Effector memory CD4-positive, alpha-beta T cell (primary cell): ENCODE measurements at regions not wholly inside any gene's neighbourhood (a gene's known extent, or its start where the extent isn't known, plus 50 kb on each side); places are given as distances from the start of the nearest gene placed in this dataset.

ENCODE experiments used
- DNase-seq, 3 donors: peaks; one replicate each; pipeline ENCODE4 v3.0.0-alpha.2; 2020
- H3K27ac ChIP-seq: 2 replicates; pipeline ENCODE4 v1.7.0; 2013; ENCODE audit warnings: mild to moderate bottlenecking, low read length, moderate library complexity; ENCODE audit not compliant: insufficient read depth, poor library complexity, severe bottlenecking
- H3K27me3 ChIP-seq: replicated peaks from 2 replicates; pipeline ENCODE4 v1.7.0; 2013; ENCODE audit warnings: mild to moderate bottlenecking, low read length; ENCODE audit not compliant: insufficient read depth, control insufficient read depth, poor library complexity, severe bottlenecking
- H3K36me3 ChIP-seq: 2 replicates; pipeline ENCODE4 v1.7.0; 2013; ENCODE audit warnings: mild to moderate bottlenecking, low read length, moderate library complexity; ENCODE audit not compliant: control insufficient read depth, insufficient read depth
- H3K4me1 ChIP-seq: 2 replicates; pipeline ENCODE4 v1.7.0; 2013; ENCODE audit warnings: low read length, mild to moderate bottlenecking; ENCODE audit not compliant: control insufficient read depth, insufficient read depth, poor library complexity, severe bottlenecking
- H3K4me3 ChIP-seq: 2 replicates; pipeline ENCODE4 v1.7.0; 2013; ENCODE audit warnings: low read length, low read depth, mild to moderate bottlenecking; ENCODE audit not compliant: insufficient read depth, poor library complexity, severe bottlenecking
- H3K9me3 ChIP-seq: 2 replicates; pipeline ENCODE4 v1.7.0; 2013; ENCODE audit warnings: mild to moderate bottlenecking, low read length, moderate library complexity; ENCODE audit not compliant: control insufficient read depth

DNA sequence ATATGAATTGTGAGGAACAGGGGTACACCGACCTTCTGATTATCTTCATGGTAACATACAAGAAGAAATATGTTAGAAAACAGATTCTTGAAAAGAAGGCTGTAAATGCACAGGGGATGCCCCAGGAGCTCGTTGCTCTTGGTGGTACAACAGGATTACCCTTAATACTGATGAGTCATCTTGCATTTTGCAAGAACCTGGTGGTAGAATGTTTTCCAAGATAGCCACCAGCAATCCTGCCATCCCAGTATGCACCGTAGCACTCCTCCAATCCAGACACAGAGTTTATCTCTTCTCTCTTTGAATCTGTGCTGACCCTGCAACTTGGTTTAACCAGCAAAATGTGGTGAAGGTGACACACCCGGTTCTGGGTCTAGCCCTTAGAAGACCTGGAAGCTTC lies 238.3 kb downstream of the EN1 start:
- H3K27ac ChIP-seq = no peak overlapping the region
- no peak overlapping the region for H3K4me3 ChIP-seq
- no peaks in the 10 kb centered on the region for H3K4me1 ChIP-seq
- H3K9me3 ChIP-seq = no peaks in the 10 kb centered on the region
- no peaks in the 10 kb centered on the region for H3K27me3 ChIP-seq
- DNase-seq = no peak
- H3K36me3 ChIP-seq = no peaks in the 10 kb centered on the region

DNA sequence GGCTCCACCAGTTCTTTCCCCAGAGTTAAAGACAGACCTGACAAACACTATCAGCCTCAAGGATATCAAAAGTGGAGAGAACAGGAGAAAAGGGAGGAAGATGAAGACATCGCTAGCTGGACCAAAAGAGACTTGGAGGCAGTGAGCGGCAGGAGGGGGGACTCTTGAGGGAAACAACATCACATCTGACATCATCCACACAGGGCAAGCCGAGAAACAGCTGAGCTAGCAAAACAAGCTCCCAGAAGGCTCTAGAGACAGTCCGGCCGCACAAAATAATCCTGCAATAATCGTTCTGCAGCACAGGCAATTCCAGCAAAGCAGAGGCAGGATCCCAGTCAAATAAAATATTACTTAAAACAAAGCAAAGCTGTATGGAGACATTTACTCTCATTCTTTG lies 239.8 kb downstream of the EN1 start:
- Histone ChIP-seq H3K27ac (no peak overlapping the region), H3K36me3 (no peaks in the 10 kb centered on the region), H3K4me1 (no peaks in the 10 kb centered on the region), H3K9me3 (no peaks in the 10 kb centered on the region), H3K4me3 (no peak overlapping the region), H3K27me3 (no peaks in the 10 kb centered on the region)
- no peak for DNase-seq

DNA sequence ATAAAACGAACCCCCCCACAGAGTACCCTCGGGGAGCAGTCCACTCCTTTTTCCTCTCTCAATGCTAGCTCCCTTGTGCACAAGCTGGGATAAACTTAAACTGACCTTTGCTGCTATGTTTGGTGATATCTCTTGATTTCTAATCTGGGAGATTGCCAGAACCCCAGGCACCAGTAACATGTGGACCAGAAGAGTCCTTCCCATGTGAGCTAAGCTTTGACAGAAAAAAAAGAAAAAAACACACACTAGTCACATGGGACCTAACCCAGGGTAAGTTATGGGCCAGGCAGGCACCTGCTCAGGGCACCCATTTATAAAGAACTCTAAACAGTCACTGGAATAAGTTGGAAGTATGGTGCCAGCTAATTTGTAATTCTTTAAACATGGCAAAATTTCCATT lies 242.6 kb downstream of the EN1 start:
- no peaks in the 10 kb centered on the region for H3K9me3 ChIP-seq
- no peaks in the 10 kb centered on the region for H3K36me3 ChIP-seq
- H3K27me3 ChIP-seq = no peaks in the 10 kb centered on the region
- no peak overlapping the region for H3K4me3 ChIP-seq
- H3K4me1 ChIP-seq = no peaks in the 10 kb centered on the region
- H3K27ac ChIP-seq = no peak overlapping the region
- DNase-seq = no peak

DNA sequence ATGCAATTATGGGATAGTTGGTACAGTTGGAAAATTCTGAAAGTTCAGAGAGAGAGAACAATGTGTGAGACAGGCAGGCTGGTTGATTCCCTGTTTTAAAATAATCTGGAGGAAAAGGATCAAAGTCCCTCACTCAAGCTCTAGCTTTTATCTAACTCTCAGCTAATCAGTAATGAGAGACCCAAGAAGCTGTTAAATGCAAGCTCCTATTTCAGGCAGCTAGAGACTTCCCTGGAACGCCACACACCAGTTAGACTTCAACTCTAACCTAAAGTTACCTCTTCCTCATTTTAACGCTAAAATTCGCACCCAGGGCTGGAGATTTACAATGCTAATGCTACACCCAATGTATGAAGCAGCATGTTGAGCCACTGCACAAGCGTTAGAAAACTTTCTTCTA lies 243.1 kb downstream of the EN1 start:
- Histone ChIP-seq H3K36me3 (no peaks in the 10 kb centered on the region), H3K9me3 (no peaks in the 10 kb centered on the region), H3K27ac (no peak overlapping the region), H3K27me3 (no peaks in the 10 kb centered on the region), H3K4me1 (no peaks in the 10 kb centered on the region), H3K4me3 (no peak overlapping the region)
- DNase-seq = no peak

DNA sequence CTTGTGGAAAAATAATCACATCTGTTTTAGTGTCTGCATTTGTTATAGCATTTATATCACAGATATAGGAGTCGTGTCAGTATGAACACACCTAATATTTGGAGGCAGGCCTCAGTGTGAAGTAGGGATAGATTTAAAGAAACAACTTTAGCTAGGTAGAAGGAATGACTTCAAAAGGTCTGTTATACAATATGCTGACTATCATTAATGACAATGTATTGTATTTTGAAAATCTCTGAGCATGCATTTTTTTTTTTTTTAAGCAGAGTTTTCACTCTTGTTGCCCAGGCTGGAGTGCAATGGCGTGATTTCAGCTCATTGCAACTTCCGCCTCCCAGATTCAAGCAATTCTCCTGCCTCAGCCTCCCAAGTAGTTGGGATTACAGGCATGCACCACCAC lies 248.3 kb downstream of the EN1 start:
- Histone ChIP-seq H3K9me3 (no peaks in the 10 kb centered on the region), H3K4me1 (no peaks in the 10 kb centered on the region), H3K36me3 (no peaks in the 10 kb centered on the region), H3K4me3 (no peak overlapping the region), H3K27ac (no peak overlapping the region), H3K27me3 (no peaks in the 10 kb centered on the region)
- DNase-seq = no peak

DNA sequence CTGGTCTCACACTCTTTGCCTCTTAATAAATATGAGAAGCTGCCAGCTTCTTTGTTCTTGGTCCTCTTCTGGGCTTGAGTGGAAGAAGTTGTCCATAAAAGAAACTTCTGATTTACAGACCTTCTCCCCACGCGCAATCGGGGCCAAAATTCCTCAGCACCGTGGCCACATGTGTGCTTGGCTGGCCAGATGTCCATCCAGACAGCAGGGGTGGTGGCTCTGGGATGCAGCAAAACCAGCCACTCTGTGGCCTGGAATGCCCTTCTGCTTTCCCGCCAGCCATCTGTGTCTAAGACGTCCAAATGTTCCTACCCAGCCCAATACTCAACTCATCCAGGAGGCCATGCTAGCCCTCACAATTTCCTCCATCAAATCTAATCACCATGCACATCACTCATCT lies 250.8 kb downstream of the EN1 start:
- H3K27ac ChIP-seq = no peak overlapping the region
- DNase-seq = no peak
- no peaks in the 10 kb centered on the region for H3K36me3 ChIP-seq
- no peaks in the 10 kb centered on the region for H3K9me3 ChIP-seq
- H3K4me1 ChIP-seq = no peaks in the 10 kb centered on the region
- no peak overlapping the region for H3K4me3 ChIP-seq
- no peaks in the 10 kb centered on the region for H3K27me3 ChIP-seq

DNA sequence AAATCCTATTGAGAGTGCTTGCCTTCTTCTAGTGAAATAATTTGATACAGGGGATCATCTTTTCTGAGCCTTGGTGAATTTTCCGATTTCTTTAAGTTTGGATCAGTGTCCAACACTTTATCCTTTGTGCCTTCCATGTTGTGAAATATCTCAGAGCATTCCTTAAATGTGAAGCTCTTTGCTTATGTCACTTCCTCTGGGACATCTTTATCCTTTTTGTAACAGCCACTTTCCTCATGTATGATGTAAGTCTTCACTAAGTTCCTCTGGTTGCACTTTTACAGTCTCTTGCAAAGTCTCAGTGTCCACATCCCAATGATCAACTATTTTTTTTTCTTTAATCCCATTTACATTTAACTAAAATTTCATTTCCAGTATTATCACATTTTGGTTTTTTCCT lies 254.2 kb downstream of the EN1 start:
- Histone ChIP-seq H3K27ac (no peak overlapping the region), H3K4me1 (no peaks in the 10 kb centered on the region), H3K4me3 (no peak overlapping the region), H3K36me3 (no peaks in the 10 kb centered on the region), H3K9me3 (no peaks in the 10 kb centered on the region), H3K27me3 (no peaks in the 10 kb centered on the region)
- no peak for DNase-seq

DNA sequence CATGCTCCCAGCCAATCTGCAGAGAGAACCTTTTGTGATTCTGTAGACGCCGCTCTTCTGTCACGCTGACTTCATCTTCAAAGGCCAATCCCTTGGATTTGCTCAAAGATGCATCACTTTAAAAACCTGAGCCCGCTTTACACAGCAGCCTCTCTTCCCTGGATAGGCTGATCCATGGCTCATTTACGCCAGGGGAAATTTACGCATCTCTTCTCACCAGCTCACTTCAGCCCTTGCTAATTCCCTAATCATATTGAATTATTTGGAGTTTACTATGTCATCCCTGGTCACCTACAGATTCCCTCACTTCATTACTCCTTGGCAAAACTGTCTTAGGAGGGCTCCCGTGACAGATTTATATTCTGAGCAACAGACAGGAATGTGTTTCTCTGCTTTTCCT lies 256.2 kb downstream of the EN1 start:
- Histone ChIP-seq H3K27ac (no peak overlapping the region), H3K9me3 (no peaks in the 10 kb centered on the region), H3K4me3 (no peak overlapping the region), H3K4me1 (no peaks in the 10 kb centered on the region), H3K36me3 (no peaks in the 10 kb centered on the region), H3K27me3 (no peaks in the 10 kb centered on the region)
- DNase-seq = no peak

DNA sequence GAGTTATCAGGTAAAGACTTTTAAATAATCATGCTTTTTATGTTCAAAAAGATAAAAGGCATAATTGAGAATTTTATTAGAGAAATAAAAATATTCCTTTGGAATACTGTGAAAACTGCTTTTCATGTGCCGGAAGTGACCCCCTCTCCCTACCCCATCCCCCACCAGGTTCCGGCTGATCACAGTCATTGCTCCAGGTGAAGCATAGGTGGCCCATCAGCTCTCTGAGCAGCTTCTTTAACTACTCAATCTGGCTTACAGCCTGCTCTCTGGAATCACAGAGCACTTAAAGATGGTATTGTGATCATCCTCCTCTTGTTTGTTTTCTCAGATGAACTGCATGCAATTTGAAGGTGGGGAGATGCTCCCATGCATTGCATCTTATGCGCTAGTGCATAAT lies 257.7 kb downstream of the EN1 start:
- DNase-seq = no peak
- Histone ChIP-seq H3K4me1 (no peaks in the 10 kb centered on the region), H3K36me3 (no peaks in the 10 kb centered on the region), H3K27ac (no peak overlapping the region), H3K27me3 (no peaks in the 10 kb centered on the region), H3K4me3 (no peak overlapping the region), H3K9me3 (no peaks in the 10 kb centered on the region)

DNA sequence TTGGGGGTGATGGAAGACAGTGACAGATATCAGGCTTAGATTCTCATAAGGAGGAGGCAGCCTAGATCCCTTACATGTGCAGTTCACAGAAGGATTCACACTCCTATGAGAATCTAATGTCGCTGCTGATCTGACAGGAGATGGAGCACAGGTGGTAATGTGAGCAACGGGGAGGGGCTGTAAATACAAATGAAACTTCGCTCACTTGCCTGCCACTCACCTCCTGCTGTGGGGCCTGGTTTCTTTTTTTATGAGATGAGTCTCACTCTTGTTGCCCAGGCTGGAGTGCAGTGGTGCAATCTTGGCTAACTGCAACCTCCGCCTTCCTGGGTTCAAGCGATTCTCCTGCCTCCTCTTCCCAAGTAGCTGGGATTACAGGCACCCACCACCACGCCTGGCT lies 258.6 kb downstream of the EN1 start:
- no peaks in the 10 kb centered on the region for H3K27me3 ChIP-seq
- H3K9me3 ChIP-seq = no peaks in the 10 kb centered on the region

DNA sequence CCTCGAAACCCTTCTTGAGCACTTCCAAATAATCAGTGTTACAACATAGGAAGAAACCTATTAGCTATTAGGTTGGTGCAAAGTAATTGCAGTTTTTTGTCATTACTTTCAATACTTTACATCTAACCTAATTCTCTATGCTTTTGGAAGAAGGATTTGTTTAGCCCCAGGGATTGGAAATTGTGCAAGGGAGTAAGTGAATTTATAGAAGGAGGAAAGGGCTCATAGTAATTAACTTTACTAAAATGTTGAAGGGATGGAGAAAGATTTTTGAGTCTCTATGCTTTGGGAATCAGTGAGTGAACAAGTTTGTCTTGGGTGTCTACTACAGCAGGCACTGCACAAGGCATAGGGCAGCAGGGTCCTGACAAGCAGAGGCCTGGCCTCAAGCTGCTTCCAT lies 261.1 kb downstream of the EN1 start:
- Histone ChIP-seq H3K9me3 (no peaks in the 10 kb centered on the region), H3K36me3 (no peaks in the 10 kb centered on the region), H3K27me3 (no peaks in the 10 kb centered on the region), H3K4me1 (no peaks in the 10 kb centered on the region), H3K27ac (no peak overlapping the region), H3K4me3 (no peak overlapping the region)
- DNase-seq = no peak

More for the DNA sequence above, 258.6 kb downstream of the EN1 start:
- no peak for DNase-seq
- no peak overlapping the region for H3K27ac ChIP-seq
- H3K4me1 ChIP-seq = no peaks in the 10 kb centered on the region
- H3K4me3 ChIP-seq = no peak overlapping the region
- no peaks in the 10 kb centered on the region for H3K36me3 ChIP-seq
